Small intestine (tissue), 7 donors: ENCODE measurements at regions not wholly inside any gene's neighbourhood (a gene's known extent, or its start where the extent isn't known, plus 50 kb on each side); places are given as distances from the start of the nearest gene placed in this dataset.
"Not testable (repeated sequence)": the region's sequence is repeated elsewhere in the genome, so short reads cannot be mapped to it uniquely, and the experiment has no call there.

ENCODE experiments used
- DNase-seq, 2 donors: peaks; one replicate each; pipeline versions ENCODE4 v3.0.0 to v3.0.0-alpha.2; 2013
- FAIRE-seq: peaks from 2 replicates; lab custom pipeline; 2012; peaks lifted over from hg19 to GRCh38; lab: Jason Lieb, UNC
- H3K27ac ChIP-seq, 3 donors: one replicate each; pipeline ENCODE4 v1.5.1; 2013; ENCODE audit warnings: low read length in 2 of 3, mild to moderate bottlenecking in 2 of 3, control low read depth in 1 of 3, inconsistent platforms in 1 of 3, low read depth in 1 of 3, moderate library complexity in 1 of 3
- H3K27me3 ChIP-seq, 3 donors: one replicate each; pipeline ENCODE4 v1.6.1; 2013; ENCODE audit warnings: low read length in 3 of 3, inconsistent platforms in 1 of 3; ENCODE audit not compliant: control insufficient read depth in 3 of 3, insufficient read depth in 3 of 3
- H3K36me3 ChIP-seq, 3 donors: one replicate each; pipeline ENCODE4 v1.6.1; 2013; ENCODE audit warnings: low read length in 3 of 3, inconsistent platforms in 1 of 3, low read depth in 1 of 3, mild to moderate bottlenecking in 1 of 3, moderate library complexity in 1 of 3; ENCODE audit not compliant: control insufficient read depth in 3 of 3, insufficient read depth in 2 of 3
- H3K4me1 ChIP-seq, 3 donors: one replicate each; pipeline ENCODE4 v1.6.1; 2013; ENCODE audit warnings: low read length in 2 of 3, inconsistent platforms in 1 of 3, low read depth in 1 of 3, mild to moderate bottlenecking in 1 of 3, moderate library complexity in 1 of 3; ENCODE audit not compliant: control insufficient read depth in 3 of 3, insufficient read depth in 2 of 3
- H3K4me3 ChIP-seq, 3 donors: one replicate each; pipeline ENCODE4 v1.5.1; 2013; ENCODE audit warnings: low read length in 3 of 3, control low read depth in 1 of 3, inconsistent platforms in 1 of 3, low read depth in 1 of 3, mild to moderate bottlenecking in 1 of 3, moderate library complexity in 1 of 3
- H3K9me3 ChIP-seq, 2 donors: one replicate each; pipeline ENCODE4 v1.6.1; 2013; ENCODE audit warnings: low read depth in 1 of 2, low read length in 1 of 2; ENCODE audit not compliant: control insufficient read depth in 2 of 2, insufficient read depth in 1 of 2
- WGBS, 3 donors: extraction: QIAGEN DNeasy Blood & Tissue Kit; methylation state at CpG; one replicate each; pipeline ENCODE4 v1.1.7; 2013; 5-methylcytosine and 5-hydroxymethylcytosine counted together
- donor health status: healthy with polysubstance abuse.
- donor health status: control.
- donor health status: control.
- donor health status: Bipolar disorder and iron deficiency.
- donor health status: healthy.

- not testable (repeated sequence) for FAIRE-seq, H3K27me3 ChIP-seq, H3K4me3 ChIP-seq, H3K9me3 ChIP-seq, H3K4me1 ChIP-seq, H3K27ac ChIP-seq, H3K36me3 ChIP-seq, DNase-seq
- 68 to 83% (median 76%) methylated on average over 8 of the region's 8 CpGs for WGBS, 3 donors
These were observed 584.5 kb upstream of the MDGA2 start for GRCh38 chr14:48259876-48260275.

DNA sequence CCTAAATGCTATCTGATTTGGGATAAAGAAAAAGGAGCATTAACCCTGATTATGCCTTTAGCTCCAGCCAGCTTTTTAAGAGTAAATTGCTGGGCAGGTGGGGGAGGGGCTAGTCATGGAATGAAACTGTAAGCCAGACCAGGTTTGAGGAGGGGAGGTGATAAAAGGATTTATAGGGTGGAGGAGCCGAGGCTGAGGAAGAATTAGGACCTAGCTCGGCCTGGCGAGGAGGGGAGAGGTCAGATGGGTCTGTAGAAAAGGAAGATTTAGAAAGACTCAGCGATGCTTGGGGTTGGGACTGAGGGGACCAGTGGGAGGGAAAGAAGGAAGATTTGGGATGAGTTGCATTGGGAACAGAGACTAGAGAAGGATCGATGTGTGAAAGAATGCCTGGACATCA is 583.8 kb upstream of the MDGA2 start:
- not testable (repeated sequence) for H3K36me3 ChIP-seq, H3K27me3 ChIP-seq, FAIRE-seq, H3K27ac ChIP-seq, H3K4me1 ChIP-seq, H3K4me3 ChIP-seq, DNase-seq, H3K9me3 ChIP-seq
- WGBS, 3 donors, result 64 to 75% (median 66%) methylated on average over 5 of the region's 5 CpGs

DNA sequence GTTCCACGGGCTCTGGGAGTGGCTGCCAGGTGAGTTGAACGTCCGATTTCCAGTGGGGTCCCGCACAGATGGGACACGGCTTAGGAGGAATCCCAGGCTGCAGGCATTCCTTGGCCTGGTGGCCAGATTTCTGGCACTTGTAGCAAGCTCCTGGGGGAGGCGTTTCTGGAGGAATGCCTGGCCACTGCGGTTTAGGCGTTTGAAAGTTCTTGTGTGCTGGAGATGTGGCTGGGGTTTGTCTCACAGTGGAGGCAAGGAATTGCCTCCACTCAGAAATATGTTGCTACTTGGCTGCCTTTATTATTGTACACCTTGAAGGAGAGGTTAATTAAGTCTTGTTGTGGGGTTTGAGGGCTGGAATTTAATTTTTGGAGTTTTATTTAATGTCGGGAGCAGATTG is 583.3 kb upstream of the MDGA2 start:
- 84 to 87% (median 85%) methylated on average over 9 of the region's 9 CpGs for WGBS, 3 donors
- not testable (repeated sequence) for H3K4me3 ChIP-seq, H3K27me3 ChIP-seq, DNase-seq, H3K9me3 ChIP-seq, H3K27ac ChIP-seq, FAIRE-seq, H3K36me3 ChIP-seq, H3K4me1 ChIP-seq

DNA sequence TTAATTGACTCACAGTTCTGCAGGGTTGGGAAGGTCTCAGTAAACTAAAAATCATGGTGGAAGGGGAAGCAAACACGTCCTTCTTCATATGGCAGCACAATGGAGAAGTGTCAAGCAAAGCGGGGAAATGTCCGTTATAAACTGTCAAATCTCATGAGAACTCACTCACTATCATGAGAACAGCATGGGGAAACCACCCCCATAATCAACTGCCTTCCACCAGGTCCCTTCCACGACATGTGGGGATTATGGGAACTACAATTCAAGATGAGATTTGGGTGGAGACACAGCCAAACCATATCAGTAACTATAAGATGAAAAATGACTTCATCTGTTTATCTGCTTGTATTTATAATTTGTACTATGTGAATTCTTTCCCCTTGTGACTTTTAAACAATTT is 577.6 kb upstream of the MDGA2 start:
- WGBS, 3 donors, result 70 to 76% (median 71%) methylated on average over 4 of the region's 4 CpGs
- FAIRE-seq, result no peak
- no peaks in the 10 kb centered on the region for H3K36me3 ChIP-seq

DNA sequence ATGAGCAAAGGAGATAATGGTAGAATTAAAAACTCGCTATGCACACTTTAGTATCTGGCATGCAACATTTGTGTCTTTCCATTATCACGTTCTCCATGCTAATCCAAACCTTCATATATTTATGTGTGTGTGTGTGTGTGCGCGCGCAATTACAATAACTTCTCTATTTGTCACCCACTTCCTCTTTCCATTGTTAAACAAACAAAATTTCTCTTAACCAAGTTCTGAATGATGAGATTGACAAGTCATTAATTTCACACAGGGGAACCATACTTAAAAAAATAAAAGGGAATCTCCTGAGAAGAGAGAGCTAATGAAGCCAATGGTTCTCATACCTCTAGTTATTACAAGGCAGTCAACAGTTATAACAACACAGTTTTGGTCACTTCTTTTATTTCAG is 575.9 kb upstream of the MDGA2 start:
- no peak for FAIRE-seq
- Histone ChIP-seq H3K4me3 (no peak overlapping the region), H3K9me3 (no peaks in the 10 kb centered on the region), H3K27me3 (no peaks in the 10 kb centered on the region), H3K27ac (no peak overlapping the region), H3K36me3 (no peaks in the 10 kb centered on the region), H3K4me1 (no peaks in the 10 kb centered on the region)
- no peak for DNase-seq
- 70 to 73% (median 72%) methylated on average over 5 of the region's 5 CpGs for WGBS, 3 donors

More for the DNA sequence above, 577.6 kb upstream of the MDGA2 start:
- Histone ChIP-seq H3K27ac (no peak overlapping the region), H3K27me3 (no peaks in the 10 kb centered on the region), H3K9me3 (no peaks in the 10 kb centered on the region), H3K4me3 (no peak overlapping the region), H3K4me1 (no peaks in the 10 kb centered on the region)
- DNase-seq, result no peak

DNA sequence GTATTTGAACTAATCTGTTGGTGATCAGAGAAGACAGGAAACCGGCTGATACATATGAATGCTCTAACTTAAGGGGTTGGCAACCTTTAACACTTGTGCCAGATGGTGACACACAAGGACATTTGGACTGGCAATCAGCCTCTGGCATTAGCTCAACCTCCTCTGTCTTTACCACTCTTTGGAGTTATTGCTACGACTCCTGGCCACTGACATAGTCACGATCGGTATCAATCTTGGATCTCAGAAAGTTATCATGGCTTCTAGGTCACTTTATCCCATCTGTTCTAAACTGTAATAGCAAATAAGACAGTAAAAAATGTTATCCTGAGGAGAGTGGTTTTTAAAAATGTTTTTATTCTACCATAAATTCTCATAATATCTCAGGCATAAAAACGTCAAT is 575.2 kb upstream of the MDGA2 start:
- H3K4me3 ChIP-seq, result no peak overlapping the region
- no peaks in the 10 kb centered on the region for H3K36me3 ChIP-seq
- H3K27ac ChIP-seq, result no peak overlapping the region
- no peak for DNase-seq
- H3K4me1 ChIP-seq, result no peaks in the 10 kb centered on the region
- FAIRE-seq, result no peak
- no peaks in the 10 kb centered on the region for H3K27me3 ChIP-seq
- H3K9me3 ChIP-seq, result no peaks in the 10 kb centered on the region
- 71 to 80% (median 74%) methylated on average over 5 of the region's 5 CpGs for WGBS, 3 donors

- FAIRE-seq, result no peak
- WGBS, 3 donors, result 30 to 53% (median 40%) methylated on average over 2 of the region's 2 CpGs
- Histone ChIP-seq H3K4me1 (no peaks in the 10 kb centered on the region), H3K9me3 (no peaks in the 10 kb centered on the region), H3K4me3 (no peak overlapping the region), H3K36me3 (no peaks in the 10 kb centered on the region), H3K27ac (no peak overlapping the region), H3K27me3 (no peaks in the 10 kb centered on the region)
- DNase-seq, result no peak
These were observed 572.6 kb upstream of the MDGA2 start for GRCh38 chr14:48247977-48248376.

GRCh38 chr14:48243900-48244299 is 568.5 kb upstream of the MDGA2 start:
- no peak for FAIRE-seq
- Histone ChIP-seq H3K9me3 (no peaks in the 10 kb centered on the region), H3K36me3 (no peaks in the 10 kb centered on the region), H3K27me3 (no peaks in the 10 kb centered on the region), H3K27ac (no peak overlapping the region), H3K4me1 (no peaks in the 10 kb centered on the region), H3K4me3 (no peak overlapping the region)
- 76 to 79% (median 77%) methylated on average over 3 of the region's 3 CpGs for WGBS, 3 donors
- DNase-seq, result no peak

DNA sequence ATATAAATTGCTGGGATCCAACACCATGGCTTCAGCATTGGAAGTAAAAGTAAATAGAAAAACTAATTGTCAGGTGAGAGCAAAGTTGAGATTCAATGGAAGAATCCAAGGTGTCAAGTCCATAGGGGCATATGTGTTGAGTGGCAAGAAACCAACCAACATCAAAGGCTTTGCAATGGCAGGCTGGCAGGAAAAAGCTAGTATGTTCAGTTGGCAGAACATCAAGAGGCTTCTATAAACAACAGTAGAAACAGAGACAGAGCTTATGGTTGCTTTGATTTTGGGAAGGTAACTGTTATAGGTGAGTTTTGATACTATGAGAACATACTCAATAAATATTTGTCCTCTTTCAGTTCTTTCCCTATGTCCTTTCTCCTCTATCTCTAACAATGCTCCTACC is 553.7 kb upstream of the MDGA2 start:
- H3K27ac ChIP-seq, result no peak overlapping the region
- no peaks in the 10 kb centered on the region for H3K4me1 ChIP-seq
- FAIRE-seq, result no peak
- no peaks in the 10 kb centered on the region for H3K27me3 ChIP-seq
- no peak for DNase-seq
- H3K9me3 ChIP-seq, result no peaks in the 10 kb centered on the region
- no peak overlapping the region for H3K4me3 ChIP-seq
- no peaks in the 10 kb centered on the region for H3K36me3 ChIP-seq
